ENCODE measurements at regions not wholly inside any gene's neighbourhood (a gene's known extent, or its start where the extent isn't known, plus 50 kb on each side); places are given as distances from the start of the nearest gene placed in this dataset.

DNA sequence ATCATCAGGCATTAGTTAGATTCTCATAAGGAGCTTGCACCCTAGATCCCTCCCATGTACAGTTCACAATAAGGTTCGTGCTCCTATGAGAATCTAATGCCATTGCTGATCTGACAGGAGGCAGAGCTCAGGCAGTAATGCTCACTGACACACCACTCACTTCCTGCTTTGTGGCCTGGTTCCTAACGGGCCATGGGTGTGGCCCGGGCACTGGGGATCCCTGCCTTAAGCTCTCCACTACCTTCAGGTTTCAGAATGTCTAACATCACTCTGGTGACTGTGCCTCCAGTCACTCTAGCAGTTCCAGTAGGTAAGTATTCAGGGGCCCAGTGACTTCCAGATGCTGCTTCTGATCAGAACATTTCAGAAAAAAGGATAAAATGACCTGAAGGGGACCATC is 152.4 kb downstream of the LRRC70 start:
- H3K9me3 ChIP-seq (ENCODE audit: low read length), result no peaks in the 10 kb centered on the region
- no peaks in the 10 kb centered on the region for H3K9me2 ChIP-seq (ENCODE audit: insufficient read depth, low read length)
- H3K4me1 ChIP-seq (ENCODE audit: insufficient read depth, low read length, poor library complexity, severe bottlenecking), result no peaks in the 10 kb centered on the region
- no peak overlapping the region for H3K4me3 ChIP-seq (ENCODE audit: low read depth, low read length, poor library complexity, severe bottlenecking)
- CTCF ChIA-PET (ENCODE audit: unreplicated experiment), result no interaction called here
- no peak for DNase-seq (ENCODE audit: low spot score)
- intact Hi-C loops (cut with micrococcal nuclease; ENCODE audit: unreplicated experiment), result no loop called here
- H3K27ac ChIP-seq (ENCODE audit: low read depth, low read length, poor library complexity, severe bottlenecking), result no peak overlapping the region
- no peak overlapping the region for H3K4me2 ChIP-seq (ENCODE audit: low read length)
- H4K20me1 ChIP-seq (ENCODE audit: insufficient read depth, low read length), result no peaks in the 10 kb centered on the region
- TF ChIP-seq, protein P1, sequence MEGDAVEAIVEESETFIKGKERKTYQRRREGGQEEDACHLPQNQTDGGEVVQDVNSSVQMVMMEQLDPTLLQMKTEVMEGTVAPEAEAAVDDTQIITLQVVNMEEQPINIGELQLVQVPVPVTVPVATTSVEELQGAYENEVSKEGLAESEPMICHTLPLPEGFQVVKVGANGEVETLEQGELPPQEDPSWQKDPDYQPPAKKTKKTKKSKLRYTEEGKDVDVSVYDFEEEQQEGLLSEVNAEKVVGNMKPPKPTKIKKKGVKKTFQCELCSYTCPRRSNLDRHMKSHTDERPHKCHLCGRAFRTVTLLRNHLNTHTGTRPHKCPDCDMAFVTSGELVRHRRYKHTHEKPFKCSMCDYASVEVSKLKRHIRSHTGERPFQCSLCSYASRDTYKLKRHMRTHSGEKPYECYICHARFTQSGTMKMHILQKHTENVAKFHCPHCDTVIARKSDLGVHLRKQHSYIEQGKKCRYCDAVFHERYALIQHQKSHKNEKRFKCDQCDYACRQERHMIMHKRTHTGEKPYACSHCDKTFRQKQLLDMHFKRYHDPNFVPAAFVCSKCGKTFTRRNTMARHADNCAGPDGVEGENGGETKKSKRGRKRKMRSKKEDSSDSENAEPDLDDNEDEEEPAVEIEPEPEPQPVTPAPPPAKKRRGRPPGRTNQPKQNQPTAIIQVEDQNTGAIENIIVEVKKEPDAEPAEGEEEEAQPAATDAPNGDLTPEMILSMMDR (conservative IDR thresholded peaks at IDR 0.05; ENCODE audit: low read length), result no peak
- no peak for TF ChIP-seq EZH2phosphoT487 (IDR thresholded peaks at IDR 0.05; ENCODE audit: borderline replicate concordance, low read depth, low read length)
- no peaks in the 10 kb centered on the region for H3K36me3 ChIP-seq (ENCODE audit: insufficient read depth, low read length)
- H3K79me2 ChIP-seq (ENCODE audit: insufficient read depth, low read depth, low read length), result no peaks in the 10 kb centered on the region
- no peak overlapping the region for H2AFZ ChIP-seq (ENCODE audit: low read length)
- POLR2A ChIA-PET, result no interaction called here
- BruUV-seq (replicated peaks), result no TSS peak

DNA sequence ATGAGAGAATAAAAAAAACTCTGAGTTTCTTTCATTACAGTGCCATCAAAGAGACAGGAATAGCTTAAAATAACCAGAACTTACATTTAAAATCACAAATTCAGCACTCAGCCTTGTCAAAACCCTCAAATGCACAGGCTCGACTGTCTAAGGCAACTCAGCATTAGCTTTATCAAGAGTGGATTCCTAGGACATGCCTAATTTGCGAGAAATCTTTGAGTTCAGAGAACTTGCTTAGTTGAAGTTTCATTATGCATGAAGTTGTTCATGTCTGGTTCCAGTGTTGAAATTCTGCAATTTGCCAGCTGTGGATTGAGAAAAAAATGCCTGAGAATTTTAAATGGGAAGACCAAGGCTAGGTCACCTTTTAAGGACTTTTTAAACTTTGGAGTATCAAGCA is 151.1 kb downstream of the LRRC70 start:
- BruUV-seq (replicated peaks), result no TSS peak
- Histone ChIP-seq H3K36me3 (ENCODE audit: insufficient read depth, low read length) (no peaks in the 10 kb centered on the region), H3K79me2 (ENCODE audit: insufficient read depth, low read depth, low read length) (no peaks in the 10 kb centered on the region), H2AFZ (ENCODE audit: low read length) (no peak overlapping the region), H3K4me2 (ENCODE audit: low read length) (no peak overlapping the region), H4K20me1 (ENCODE audit: insufficient read depth, low read length) (no peaks in the 10 kb centered on the region), H3K4me3 (ENCODE audit: low read depth, low read length, poor library complexity, severe bottlenecking) (no peak overlapping the region), H3K9me2 (ENCODE audit: insufficient read depth, low read length) (no peaks in the 10 kb centered on the region), H3K27ac (ENCODE audit: low read depth, low read length, poor library complexity, severe bottlenecking) (no peak overlapping the region), H3K9me3 (ENCODE audit: low read length) (no peaks in the 10 kb centered on the region), H3K4me1 (ENCODE audit: insufficient read depth, low read length, poor library complexity, severe bottlenecking) (no peaks in the 10 kb centered on the region)
- CTCF ChIA-PET (ENCODE audit: unreplicated experiment), result no interaction called here
- intact Hi-C loops (cut with micrococcal nuclease; ENCODE audit: unreplicated experiment), result no loop called here
- TF ChIP-seq, protein P1 (conservative IDR thresholded peaks at IDR 0.05; ENCODE audit: low read length), result no peak
- TF ChIP-seq EZH2phosphoT487 (IDR thresholded peaks at IDR 0.05; ENCODE audit: borderline replicate concordance, low read depth, low read length), result no peak
- DNase-seq (ENCODE audit: low spot score), result no peak
- POLR2A ChIA-PET, result no interaction called here

DNA sequence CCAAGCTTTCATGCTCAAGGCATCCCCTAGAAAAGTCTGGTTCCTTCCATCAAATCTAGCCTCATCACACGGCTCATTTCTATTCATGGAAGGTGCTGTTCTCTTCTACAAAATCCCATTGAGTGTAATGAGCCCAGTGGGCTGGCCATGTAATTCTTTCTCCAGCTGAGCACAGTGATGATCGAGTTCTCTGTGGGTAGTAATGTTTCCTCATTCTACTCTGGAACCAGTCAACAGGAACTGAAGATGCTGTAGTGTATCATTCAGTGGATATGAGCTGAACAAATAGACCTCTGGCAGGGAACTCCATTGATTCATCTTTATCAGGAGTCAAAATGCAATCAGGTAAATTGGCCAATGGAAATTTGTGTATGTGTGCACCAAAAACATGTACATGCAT is 149.2 kb downstream of the LRRC70 start:
- Histone ChIP-seq H3K4me3 (ENCODE audit: low read depth, low read length, poor library complexity, severe bottlenecking) (no peak overlapping the region), H3K79me2 (ENCODE audit: insufficient read depth, low read depth, low read length) (no peaks in the 10 kb centered on the region), H3K36me3 (ENCODE audit: insufficient read depth, low read length) (no peaks in the 10 kb centered on the region), H4K20me1 (ENCODE audit: insufficient read depth, low read length) (no peaks in the 10 kb centered on the region), H3K9me2 (ENCODE audit: insufficient read depth, low read length) (no peaks in the 10 kb centered on the region), H3K4me1 (ENCODE audit: insufficient read depth, low read length, poor library complexity, severe bottlenecking) (no peaks in the 10 kb centered on the region), H3K4me2 (ENCODE audit: low read length) (no peak overlapping the region), H2AFZ (ENCODE audit: low read length) (no peak overlapping the region), H3K9me3 (ENCODE audit: low read length) (no peaks in the 10 kb centered on the region), H3K27ac (ENCODE audit: low read depth, low read length, poor library complexity, severe bottlenecking) (no peak overlapping the region)
- intact Hi-C loops (cut with micrococcal nuclease; ENCODE audit: unreplicated experiment), result no loop called here
- ChIA-PET POLR2A (no interaction called here), CTCF (ENCODE audit: unreplicated experiment) (no interaction called here)
- TF ChIP-seq EZH2phosphoT487 (IDR thresholded peaks at IDR 0.05; ENCODE audit: borderline replicate concordance, low read depth, low read length), result no peak
- TF ChIP-seq, protein P1 (conservative IDR thresholded peaks at IDR 0.05; ENCODE audit: low read length), result no peak
- no TSS peak for BruUV-seq (replicated peaks)
- DNase-seq (ENCODE audit: low spot score), result no peak
